H1 (cell line): ENCODE measurements at regions not wholly inside any gene's neighbourhood (a gene's known extent, or its start where the extent isn't known, plus 50 kb on each side); places are given as distances from the start of the nearest gene placed in this dataset.

Source experiments
- CTCF ChIA-PET: fragments of 300-600 bp; sonication (Branson Sonifier 250); formaldehyde crosslinking; loops from one replicate; lab custom pipeline; 2021; ENCODE audit not compliant: partially characterized antibody; lab: Charles Lee
- POLR2A ChIA-PET: fragments of 300-600 bp; sonication (Branson Sonifier 250); formaldehyde crosslinking; loops from one replicate; lab custom pipeline; 2021; ENCODE audit warnings: inconsistent platforms; ENCODE audit not compliant: partially characterized antibody; lab: Charles Lee
- DNase-seq, 2 experiments: peaks; one replicate each; pipeline versions ENCODE4 v3.0.0 to v3.0.0-alpha.2; 2010 to 2022; ENCODE audit warnings: low spot score in 2 of 2, low read depth in 1 of 2, mixed read lengths in 1 of 2
- FAIRE-seq: peaks from 2 replicates; lab custom pipeline; 2011; peaks lifted over from hg19 to GRCh38; lab: Jason Lieb, UNC
- H2AFZ ChIP-seq: 2 replicates; pipeline ENCODE4 v1.8.1; 2012; ENCODE audit warnings: low read length, inconsistent platforms
- H2AK5ac ChIP-seq: 2 replicates; pipeline ENCODE4 v1.6.1; 2013; ENCODE audit warnings: low read depth, low read length
- H2BK120ac ChIP-seq: replicated peaks from 2 replicates; pipeline ENCODE3; 2013; ENCODE audit warnings: low read depth, low read length, inconsistent platforms
- H2BK12ac ChIP-seq: 2 replicates; pipeline ENCODE4 v1.6.1; 2013; ENCODE audit warnings: low read depth, low read length
- H2BK15ac ChIP-seq: 2 replicates; pipeline ENCODE4 v1.6.1; 2013; ENCODE audit warnings: low read length
- H2BK20ac ChIP-seq: 2 replicates; pipeline ENCODE4 v1.6.1; 2013; ENCODE audit warnings: low read length
- H2BK5ac ChIP-seq: 2 replicates; pipeline ENCODE4 v1.6.1; 2013; ENCODE audit warnings: low read depth, low read length
- H3K14ac ChIP-seq: 2 replicates; pipeline ENCODE4 v1.6.1; 2013; ENCODE audit warnings: inconsistent platforms; ENCODE audit not compliant: insufficient read length
- H3K18ac ChIP-seq: 2 replicates; pipeline ENCODE4 v1.6.1; 2013; ENCODE audit warnings: low read length; ENCODE audit errors: extremely low read depth
- H3K23ac ChIP-seq: 2 replicates; pipeline ENCODE4 v1.6.1; 2013; ENCODE audit warnings: inconsistent platforms; ENCODE audit not compliant: insufficient read length
- H3K23me2 ChIP-seq: 2 replicates; pipeline ENCODE4 v1.6.1; 2013; ENCODE audit warnings: low read depth, low read length
- H3K27ac ChIP-seq: 2 replicates; pipeline ENCODE4 v1.6.1; 2011; ENCODE audit warnings: low read depth, low read length, inconsistent platforms
- H3K27me3 ChIP-seq, 4 experiments: replicated peaks in 1 of 4; 1 replicate in 1 of 4; 2 replicates in 3 of 4; pipeline versions ENCODE4 v1.6.1 to v1.8.1; 2011 to 2013; ENCODE audit warnings: low read length in 3 of 4, mild to moderate bottlenecking in 3 of 4, inconsistent platforms in 2 of 4, mixed read lengths in 2 of 4, moderate library complexity in 1 of 4; ENCODE audit not compliant: control insufficient read depth in 3 of 4, insufficient read depth in 3 of 4; ENCODE audit errors: extremely low read depth in 1 of 4
- H3K36me3 ChIP-seq, 4 experiments: 2 replicates each; pipeline versions ENCODE4 v1.6.1 to v1.8.1; 2011 to 2013; ENCODE audit warnings: mild to moderate bottlenecking in 4 of 4, low read length in 3 of 4, moderate library complexity in 2 of 4, control low read depth in 1 of 4, inconsistent platforms in 1 of 4; ENCODE audit not compliant: insufficient read depth in 4 of 4, control insufficient read depth in 2 of 4
- H3K4ac ChIP-seq: replicated peaks from 2 replicates; pipeline ENCODE3; 2013; ENCODE audit warnings: low read length, low read depth, mixed read lengths, inconsistent platforms; ENCODE audit not compliant: insufficient read length
- H3K4me1 ChIP-seq, 4 experiments: replicated peaks in 1 of 4; 1 replicate in 1 of 4; 2 replicates in 3 of 4; pipeline versions ENCODE4 v1.6.1 to v1.8.1; 2011 to 2013; ENCODE audit warnings: low read length in 3 of 4, inconsistent platforms in 2 of 4, mixed read lengths in 1 of 4; ENCODE audit not compliant: insufficient read depth in 4 of 4, control insufficient read depth in 3 of 4
- H3K4me2 ChIP-seq, 2 experiments: 2 replicates each; pipeline versions ENCODE4 v1.6.1 to v1.8.1; 2011 to 2013; ENCODE audit warnings: low read depth in 2 of 2, low read length in 2 of 2, control low read depth in 1 of 2, inconsistent platforms in 1 of 2, mild to moderate bottlenecking in 1 of 2; ENCODE audit not compliant: insufficient read depth in 1 of 2
- H3K4me3 ChIP-seq, 4 experiments: fragments of 200-600, 300-600 bp in 1 of 4; sonication (generic), shearing (Covaris generic), sonication (Bioruptor Twin) in 1 of 4; 2 replicates each; pipeline versions ENCODE4 v1.5.1 to v1.8.1; 2011 to 2016; ENCODE audit warnings: low read length in 4 of 4, low read depth in 3 of 4, control low read depth in 2 of 4, inconsistent platforms in 2 of 4, mild to moderate bottlenecking in 2 of 4, mixed read lengths in 1 of 4, moderate library complexity in 1 of 4; ENCODE audit not compliant: insufficient read depth in 2 of 4; ENCODE audit errors: extremely low read depth in 1 of 4
- H3K56ac ChIP-seq: replicated peaks from 2 replicates; pipeline ENCODE3; 2013; ENCODE audit warnings: low read depth, mild to moderate bottlenecking, mixed read lengths, low read length, inconsistent platforms; ENCODE audit not compliant: insufficient read length
- H3K79me1 ChIP-seq: 2 replicates; pipeline ENCODE4 v1.6.1; 2013; ENCODE audit warnings: low read depth, low read length, control low read depth
- H3K79me2 ChIP-seq, 2 experiments: 2 replicates each; pipeline versions ENCODE4 v1.6.1 to v1.8.1; 2012 to 2013; ENCODE audit warnings: low read length in 2 of 2, mild to moderate bottlenecking in 2 of 2, inconsistent platforms in 1 of 2; ENCODE audit not compliant: insufficient read depth in 2 of 2, control insufficient read depth in 1 of 2
- H3K9ac ChIP-seq, 4 experiments: replicated peaks in 1 of 4; 1 replicate in 1 of 4; 2 replicates in 3 of 4; pipeline versions ENCODE4 v1.6.1 to v1.8.1; 2011 to 2013; ENCODE audit warnings: low read depth in 3 of 4, low read length in 3 of 4, control low read depth in 2 of 4, mild to moderate bottlenecking in 2 of 4, moderate library complexity in 2 of 4, inconsistent platforms in 1 of 4; ENCODE audit errors: extremely low read depth in 1 of 4
- H3K9me3 ChIP-seq, 2 experiments: 2 replicates each; pipeline versions ENCODE4 v1.6.1 to v1.8.1; 2012 to 2013; ENCODE audit warnings: mild to moderate bottlenecking in 2 of 2, moderate library complexity in 2 of 2, control low read depth in 1 of 2, inconsistent platforms in 1 of 2, low read depth in 1 of 2, low read length in 1 of 2, mixed read lengths in 1 of 2; ENCODE audit not compliant: insufficient read depth in 2 of 2
- H4K20me1 ChIP-seq, 2 experiments: replicated peaks in 1 of 2; 2 replicates each; pipeline versions ENCODE3 to v1.8.1; 2011 to 2013; ENCODE audit warnings: inconsistent platforms in 2 of 2, low read length in 2 of 2, mild to moderate bottlenecking in 1 of 2; ENCODE audit not compliant: insufficient read depth in 2 of 2, control insufficient read depth in 1 of 2
- H4K5ac ChIP-seq: 2 replicates; pipeline ENCODE4 v1.6.1; 2013; ENCODE audit warnings: low read length, low read depth, mixed read lengths, inconsistent platforms; ENCODE audit not compliant: insufficient read length
- H4K8ac ChIP-seq: 2 replicates; pipeline ENCODE4 v1.8.0; 2013; ENCODE audit warnings: mild to moderate bottlenecking, moderate library complexity, low read length, inconsistent platforms; ENCODE audit not compliant: insufficient read depth; ENCODE audit errors: extremely low read depth
- H4K91ac ChIP-seq: replicated peaks from 2 replicates; pipeline ENCODE3; 2013; ENCODE audit warnings: low read length, mixed read lengths, inconsistent platforms; ENCODE audit not compliant: insufficient read length
- BRCA1 ChIP-seq: IDR thresholded peaks from 2 replicates; pipeline ENCODE4 v1.6.1; 2012; ENCODE audit warnings: low read depth, low read length, improper control_type of control experiment
- CHD1 ChIP-seq: IDR thresholded peaks from 2 replicates; pipeline ENCODE4 v1.6.1; 2012; ENCODE audit warnings: low read depth, low read length, improper control_type of control experiment
- CTCF ChIP-seq, 3 experiments: IDR thresholded peaks; 1 replicate in 2 of 3; 2 replicates in 1 of 3; pipeline versions ENCODE4 v1.5.1 to v1.6.1; 2011; ENCODE audit warnings: low read length in 3 of 3, mild to moderate bottlenecking in 3 of 3, inconsistent platforms in 2 of 3, low read depth in 1 of 3, moderate library complexity in 1 of 3; ENCODE audit not compliant: insufficient read depth in 1 of 3; ENCODE audit errors: control extremely low read depth in 1 of 3
- GTF2F1 ChIP-seq: IDR thresholded peaks from 2 replicates; pipeline ENCODE4 v1.6.1; 2012; ENCODE audit warnings: low read depth, low read length, improper control_type of control experiment, borderline replicate concordance
- HDAC6 ChIP-seq: IDR thresholded peaks from one replicate; pipeline ENCODE4 v1.7.1; 2012; ENCODE audit warnings: low read depth, mild to moderate bottlenecking, inconsistent platforms, low read length, moderate library complexity
- RAD21 ChIP-seq, 2 experiments: IDR thresholded peaks in 1 of 2; conservative IDR thresholded peaks in 1 of 2; 2 replicates each; pipeline ENCODE4 v1.6.1; 2011; ENCODE audit warnings: low read depth in 2 of 2, low read length in 2 of 2, improper control_type of control experiment in 1 of 2, inconsistent platforms in 1 of 2, mild to moderate bottlenecking in 1 of 2, moderate library complexity in 1 of 2
- SAP30 ChIP-seq: fragments of 300-600 bp; sonication (generic); IDR thresholded peaks from 2 replicates; pipeline ENCODE4 v1.7.1; 2012; ENCODE audit warnings: low read length, moderate library complexity, mild to moderate bottlenecking, inconsistent platforms; ENCODE audit not compliant: insufficient read depth, insufficient replicate concordance
- SP1 ChIP-seq: IDR thresholded peaks from 2 replicates; pipeline ENCODE4 v1.6.1; 2011; ENCODE audit warnings: low read depth, low read length
- SUZ12 ChIP-seq: fragments of 200-600 bp; sonication (generic); IDR thresholded peaks from 2 replicates; pipeline ENCODE4 v1.6.1; 2012; ENCODE audit warnings: mild to moderate bottlenecking, inconsistent platforms, low read length, moderate library complexity, mixed read lengths
- TAF1 ChIP-seq: IDR thresholded peaks from 2 replicates; pipeline ENCODE4 v1.6.1; 2011; ENCODE audit warnings: mild to moderate bottlenecking, low read depth, low read length
- WGBS, 2 experiments: shearing (Covaris generic) in 1 of 2; methylation state at CpG; one replicate each; pipeline versions ENCODE4 v1.1.6 to v1.1.7; 2013 to 2015; ENCODE audit warnings: low lambda C conversion rate in 2 of 2, mixed read lengths in 2 of 2, inconsistent platforms in 1 of 2, low coverage in 1 of 2, missing lambda C conversion rate in 1 of 2; ENCODE audit not compliant: insufficient replicate concordance in 2 of 2, insufficient coverage in 1 of 2, insufficient read length in 1 of 2; ENCODE audit errors: extremely low coverage in 1 of 2, missing lambda C conversion rate in 1 of 2; 5-methylcytosine and 5-hydroxymethylcytosine counted together

GRCh38 chr6:164344801-164345291, 930.3 kb downstream of the QKI start:
- H2BK12ac ChIP-seq = no peak overlapping the region
- WGBS, 2 experiments = 12% methylated on average over 7 of the region's 7 CpGs; no CpG with 5 or more reads in 1 of the 2 experiments
- H3K27ac ChIP-seq = peak overlapping the region; percentile 80; the same call in 1 of the 2 replicates
- FAIRE-seq = peak; percentile 91
- H2BK15ac ChIP-seq = no peak overlapping the region
- no peak overlapping the region for H3K18ac ChIP-seq
- H2BK5ac ChIP-seq = 0 out of 2 replicates have a peak overlapping the region, but pooled peaks have one; percentile 13
- peak overlapping the region; percentile 31 to 48; a peak in 2 of 4 replicates for H3K4me2 ChIP-seq
- no peak overlapping the region for H2AFZ ChIP-seq
- H4K8ac ChIP-seq = no peak overlapping the region
- H3K9ac ChIP-seq = no peak overlapping the region
- CTCF ChIA-PET = interaction anchor here (0.7 kb wide), 1 partner anchor 536 kb away, joined by 3 read pairs; no protein-coding TSS in a partner anchor
- H3K27me3 ChIP-seq = no peaks in the 10 kb centered on the region; a peak in 1 of 7 replicates
- no peak overlapping the region for H4K91ac ChIP-seq
- POLR2A ChIA-PET = no interaction called here
- peaks cover 0 to 7% (median 0%) of the 10 kb centered on the region in 4 experiments; a peak in 3 of 8 replicates for H3K36me3 ChIP-seq
- H2AK5ac ChIP-seq = no peak overlapping the region
- no peaks in the 10 kb centered on the region for H4K20me1 ChIP-seq
- no peak overlapping the region for H3K4ac ChIP-seq
- H2BK20ac ChIP-seq = no peak overlapping the region
- H3K14ac ChIP-seq = no peak overlapping the region
- H3K79me2 ChIP-seq = no peaks in the 10 kb centered on the region
- H2BK120ac ChIP-seq = peak overlapping the region; percentile 75
- H3K23ac ChIP-seq = no peak overlapping the region
- no peaks in the 10 kb centered on the region for H3K79me1 ChIP-seq
- H3K23me2 ChIP-seq = no peaks in the 10 kb centered on the region
- H3K4me3 ChIP-seq = peak overlapping the region in 1 of 4 experiments; percentile 8; a peak in 1 of 8 replicates
- peaks cover 11 to 12% of the 10 kb centered on the region in 2 experiments; a peak in 2 of 4 replicates for H3K9me3 ChIP-seq
- peak in 1 of 2 experiments; percentile 33 for DNase-seq
- H3K56ac ChIP-seq = no peak overlapping the region
- H3K4me1 ChIP-seq = peaks cover 4 to 14% (median 12%) of the 10 kb centered on the region in 4 experiments; a peak in 4 of 7 replicates
- H4K5ac ChIP-seq = peak overlapping the region; percentile 36
- TF ChIP-seq CHD1 (no peak), SAP30 (no peak), RAD21 (IDR thresholded peaks at IDR 0.05 in 1 of 2, conservative IDR thresholded peaks at IDR 0.05 in 1 of 2; ENCODE audit: low read depth in 2 of 2, low read length in 2 of 2) (peak in 1 of 2 experiments; percentile 6; a peak in 2 of 4 replicates), SUZ12 (no peak), SP1 (0 out of 2 replicates have a peak, but pooled peaks have one; percentile 19), HDAC6 (no peak), BRCA1 (no peak), TAF1 (peak; percentile 38; the same call in 1 of the 2 replicates), CTCF (IDR thresholded peaks at IDR 0.05; ENCODE audit: control extremely low read depth in 1 of 3, insufficient read depth in 1 of 3, low read depth in 1 of 3, low read length in 3 of 3) (no peak), GTF2F1 (no peak)
